GM21447 (cell line): ENCODE measurements at regions not wholly inside any gene's neighbourhood (a gene's known extent, or its start where the extent isn't known, plus 50 kb on each side); places are given as distances from the start of the nearest gene placed in this dataset.

Experiments
- ATAC-seq: cut with Tn5 transposase; IDR thresholded peaks from one replicate; pipeline ENCODE4 v1.9.1; 2021; ENCODE audit not compliant: unreplicated experiment

- no peak for ATAC-seq
These were observed 673.6 kb upstream of the ADGRL2 start for GRCh38 chr1:81126989-81127581.

DNA sequence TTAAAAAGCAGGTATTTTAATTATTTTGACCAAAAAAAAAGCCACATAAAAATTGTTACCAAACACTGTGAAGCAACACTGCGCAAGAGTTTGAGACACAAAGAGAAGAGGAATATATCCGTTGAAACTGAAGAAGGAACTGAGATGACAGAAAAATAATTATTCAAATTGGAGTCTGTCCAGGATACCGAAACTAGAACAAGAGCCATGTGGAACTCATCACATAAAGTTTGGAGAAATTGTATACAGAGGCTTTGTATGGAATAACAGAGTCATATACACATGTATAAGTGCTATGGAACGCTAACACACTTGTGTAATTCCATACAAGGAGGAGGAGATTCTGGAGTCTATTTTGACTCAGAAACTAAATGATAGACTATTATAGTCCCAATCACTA lies 675.1 kb upstream of the ADGRL2 start:
- no peak for ATAC-seq

DNA sequence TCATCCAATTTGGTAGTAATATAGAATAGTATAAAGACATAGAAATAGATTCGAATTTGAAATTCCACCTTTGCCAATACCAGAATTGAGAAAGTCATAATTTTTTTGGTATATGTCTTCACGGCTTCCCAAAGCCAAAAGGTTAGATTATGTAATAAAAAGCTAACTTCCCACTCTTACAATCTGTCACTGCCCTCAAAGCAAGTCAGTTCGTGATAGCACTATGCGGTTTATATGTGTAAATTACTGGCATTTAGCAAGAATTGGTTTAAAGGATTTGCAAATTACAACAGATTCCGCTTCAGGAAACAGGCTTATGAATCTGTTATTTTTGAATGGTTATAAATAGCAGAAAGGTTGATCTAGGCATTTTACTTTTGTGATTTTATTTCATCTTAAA lies 679.4 kb upstream of the ADGRL2 start:
- ATAC-seq, result no peak

DNA sequence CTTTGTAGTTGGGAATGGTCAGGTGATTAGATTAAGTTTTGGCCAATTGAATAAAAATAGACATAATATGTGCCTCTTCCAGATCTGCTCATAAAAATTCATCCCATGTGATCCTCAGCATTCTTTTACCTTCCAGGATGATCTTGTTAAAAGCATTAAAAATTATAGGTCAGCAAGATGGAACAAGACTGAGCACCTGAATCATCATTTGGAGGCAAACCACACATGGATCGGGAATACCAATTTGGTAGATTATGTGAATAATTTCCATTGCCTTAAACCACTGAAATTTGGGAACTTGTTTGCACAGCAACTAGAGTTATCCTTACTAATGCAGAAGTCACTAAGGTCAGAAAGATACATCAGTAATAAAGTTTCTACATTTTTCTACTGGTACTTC lies 681.4 kb upstream of the ADGRL2 start:
- ATAC-seq, result no peak

GRCh38 chr1:81118550-81118949 lies 682.2 kb upstream of the ADGRL2 start:
- ATAC-seq, result no peak

DNA sequence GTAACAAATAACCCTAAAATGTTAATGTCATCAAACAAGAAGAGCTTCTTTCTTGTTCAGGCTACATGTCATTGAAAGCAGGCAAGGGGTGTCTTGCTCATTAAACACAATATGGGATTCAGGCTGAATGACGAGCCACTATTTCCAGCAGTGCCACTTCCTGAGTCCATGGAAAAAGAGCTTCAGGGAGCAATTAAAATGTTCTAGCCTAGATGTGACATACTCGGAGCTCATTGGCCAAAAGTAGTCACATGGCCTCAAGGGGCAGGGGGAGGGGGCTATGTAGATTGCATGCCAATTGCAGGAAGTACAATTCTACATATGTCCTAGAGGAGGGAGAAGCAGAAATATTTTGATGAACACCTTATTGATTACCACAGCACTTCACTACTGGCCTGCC lies 685.3 kb upstream of the ADGRL2 start:
- no peak for ATAC-seq

DNA sequence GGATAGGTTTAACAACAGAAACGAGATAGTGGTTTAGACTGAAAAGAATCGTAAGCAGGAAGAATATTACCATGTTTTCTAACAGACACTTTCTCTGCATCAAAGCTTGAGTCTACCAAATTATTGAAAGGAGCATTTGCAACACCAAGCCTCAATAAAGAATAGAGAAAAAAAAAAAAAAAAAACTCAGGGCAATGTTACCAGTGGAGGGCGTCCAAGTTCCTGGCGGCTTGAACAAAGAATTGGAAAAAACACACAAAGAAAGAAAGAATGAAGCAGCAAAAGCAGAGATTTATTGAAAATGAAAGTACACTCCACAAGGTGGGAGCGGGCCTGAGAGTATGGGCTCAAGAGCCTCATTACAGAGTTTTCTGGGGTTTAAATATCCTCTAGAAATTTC lies 686.5 kb upstream of the ADGRL2 start:
- ATAC-seq, result no peak

DNA sequence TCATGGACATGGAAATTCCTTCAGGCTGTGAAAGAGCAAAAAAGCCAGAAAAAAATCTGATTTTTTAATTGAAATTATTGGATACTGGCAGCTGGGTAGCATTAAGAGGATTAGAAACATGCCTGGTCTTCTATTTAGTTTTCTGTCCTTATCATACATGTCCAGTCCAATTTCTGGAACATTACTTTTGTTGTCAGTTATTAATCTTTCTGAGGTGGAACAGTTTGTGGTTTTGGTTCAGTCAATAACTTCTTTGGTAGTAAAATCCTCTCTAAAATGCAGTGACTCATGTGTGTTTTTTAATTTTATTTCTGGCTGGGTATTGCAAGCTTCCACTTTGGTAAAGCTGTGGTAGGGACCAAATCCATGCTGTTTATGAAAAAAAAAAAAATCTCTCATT lies 687.0 kb upstream of the ADGRL2 start:
- no peak for ATAC-seq

GRCh38 chr1:81111818-81112217 lies 688.9 kb upstream of the ADGRL2 start:
- ATAC-seq, result no peak

DNA sequence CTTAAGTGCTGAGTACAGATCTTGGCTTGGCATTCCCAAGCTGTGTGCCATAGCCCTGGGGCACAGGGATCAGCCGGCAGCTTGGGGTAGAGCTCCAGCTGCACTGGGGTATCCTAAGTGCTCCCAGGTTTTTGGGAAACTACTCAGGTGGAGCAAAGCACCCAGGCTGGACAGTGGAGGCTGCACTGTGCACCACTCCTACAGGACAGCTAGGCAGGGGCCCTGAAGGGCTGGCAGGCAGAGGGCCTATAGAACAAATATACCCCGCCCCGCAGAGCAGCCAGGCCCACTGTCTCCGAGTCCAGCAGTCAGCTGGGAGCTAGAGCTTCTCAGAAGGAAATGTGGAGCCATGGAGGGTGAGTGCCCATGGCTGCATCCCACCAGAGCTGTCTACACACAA lies 691.7 kb upstream of the ADGRL2 start:
- ATAC-seq, result no peak

DNA sequence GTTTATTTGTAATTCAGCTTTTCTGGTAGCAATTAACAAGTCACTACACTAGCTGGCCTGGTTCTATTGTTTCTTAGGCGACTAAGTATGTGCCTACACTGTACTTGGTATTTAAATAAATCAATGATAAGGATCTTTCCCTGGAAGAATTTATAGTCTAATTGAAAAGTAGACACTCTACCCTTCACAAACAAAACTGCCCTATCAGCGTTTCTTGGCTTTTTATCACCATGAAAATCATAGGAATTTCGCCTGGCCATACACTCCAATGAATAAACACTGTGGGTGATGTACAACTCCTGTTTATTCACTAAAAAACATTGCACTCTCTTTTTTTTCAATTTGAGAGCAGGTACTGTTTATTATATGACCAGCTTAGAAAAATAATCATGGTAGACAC lies 702.9 kb upstream of the ADGRL2 start:
- ATAC-seq, result no peak

DNA sequence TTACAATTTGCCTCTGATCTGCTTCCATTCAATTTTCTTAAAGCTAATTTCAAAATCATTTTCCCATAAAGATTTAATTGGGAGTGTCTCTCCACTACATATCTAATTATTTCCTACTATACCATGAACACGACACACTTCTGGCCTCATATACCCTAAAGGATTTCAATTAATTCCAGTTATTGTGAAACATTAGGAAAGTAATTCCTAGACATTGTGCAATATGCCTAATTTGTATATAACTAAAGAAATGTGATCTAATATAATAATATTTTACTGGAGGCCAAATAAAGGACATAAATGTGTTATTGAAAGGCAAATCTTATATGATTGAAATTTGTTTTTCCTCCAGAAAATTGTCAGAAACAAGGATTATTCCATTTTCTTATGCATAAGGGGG lies 727.2 kb upstream of the ADGRL2 start:
- no peak for ATAC-seq

DNA sequence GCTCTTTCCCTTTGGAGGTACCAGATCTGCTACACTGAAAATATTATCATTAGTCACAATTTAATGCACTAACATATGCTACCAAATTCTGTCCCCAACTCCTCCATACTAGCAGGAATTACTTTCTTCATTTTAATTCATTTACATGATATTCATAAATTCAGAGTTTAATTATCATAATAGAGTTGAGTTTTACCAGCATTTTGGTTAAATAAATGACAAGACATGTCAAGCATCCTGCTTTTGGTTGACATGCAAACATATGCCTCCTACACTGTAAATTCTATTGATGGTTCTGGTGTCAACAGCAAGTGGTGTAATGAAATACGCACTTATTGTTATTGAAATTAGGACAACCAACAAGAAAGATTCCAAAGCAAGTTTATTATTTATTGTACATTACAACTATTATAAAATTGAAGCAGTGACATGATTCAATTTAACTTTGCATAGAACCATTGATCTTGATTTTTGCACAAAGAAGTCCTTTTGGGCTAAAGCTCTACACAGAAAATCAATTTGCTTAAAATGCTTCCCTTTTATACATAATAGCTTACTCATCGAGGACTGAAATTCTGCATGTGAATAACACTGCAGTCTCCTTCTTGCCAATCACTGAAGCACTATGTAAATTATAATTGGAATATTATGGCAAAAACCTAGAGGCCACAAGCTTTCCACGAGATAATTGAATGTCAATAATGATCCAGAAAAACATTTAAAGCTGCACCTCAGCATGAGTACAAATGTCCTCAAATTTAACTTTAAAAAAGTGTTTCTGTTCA lies 728.6 kb upstream of the ADGRL2 start:
- no peak for ATAC-seq

GRCh38 chr1:81071072-81071858 lies 729.5 kb upstream of the ADGRL2 start:
- no peak for ATAC-seq

GRCh38 chr1:81069856-81070255 lies 730.9 kb upstream of the ADGRL2 start:
- ATAC-seq, result no peak

- ATAC-seq, result no peak
These were observed 732.0 kb upstream of the ADGRL2 start for GRCh38 chr1:81068726-81069125.

DNA sequence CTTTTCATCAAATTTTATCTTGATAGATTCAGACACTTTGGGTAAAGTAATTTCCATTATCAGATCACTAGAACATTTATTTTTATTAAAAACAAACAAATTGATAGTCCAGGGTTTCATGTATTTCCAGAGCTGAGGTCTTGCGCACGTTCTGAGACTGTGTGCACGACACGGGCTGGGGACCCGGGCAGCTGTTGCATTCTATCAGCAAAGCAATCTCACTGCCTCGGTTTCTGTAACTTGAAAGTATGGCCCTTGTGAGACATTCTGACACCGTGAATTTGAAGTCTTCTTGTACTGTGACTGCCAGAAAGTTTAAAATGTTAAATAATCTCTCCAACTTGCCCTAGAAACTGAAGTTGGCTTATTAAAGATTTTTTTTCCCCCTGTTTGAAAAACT lies 746.9 kb upstream of the ADGRL2 start:
- no peak for ATAC-seq

- ATAC-seq, result no peak
These were observed 748.6 kb upstream of the ADGRL2 start for GRCh38 chr1:81052162-81052561.

GRCh38 chr1:81050390-81050789 lies 750.3 kb upstream of the ADGRL2 start:
- no peak for ATAC-seq

DNA sequence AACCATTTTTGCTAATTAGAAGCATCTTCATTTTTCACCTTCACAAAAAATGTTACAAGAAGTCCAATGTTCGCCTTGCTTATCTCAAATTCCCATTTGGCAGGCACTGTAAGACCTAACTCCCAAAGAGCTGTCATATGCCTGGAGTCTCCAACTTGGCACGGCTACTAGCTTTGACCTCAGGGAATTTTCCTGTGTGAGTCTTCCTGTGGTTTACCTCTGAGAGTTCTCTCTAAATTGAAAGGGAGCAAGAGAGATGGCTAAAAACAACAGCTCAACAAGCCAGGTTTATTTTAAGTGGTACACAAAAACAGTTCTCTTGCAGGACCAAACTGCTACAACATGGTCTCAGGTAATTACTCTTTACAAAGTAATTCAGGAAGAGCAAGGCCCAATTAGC lies 756.0 kb upstream of the ADGRL2 start:
- ATAC-seq, result no peak

DNA sequence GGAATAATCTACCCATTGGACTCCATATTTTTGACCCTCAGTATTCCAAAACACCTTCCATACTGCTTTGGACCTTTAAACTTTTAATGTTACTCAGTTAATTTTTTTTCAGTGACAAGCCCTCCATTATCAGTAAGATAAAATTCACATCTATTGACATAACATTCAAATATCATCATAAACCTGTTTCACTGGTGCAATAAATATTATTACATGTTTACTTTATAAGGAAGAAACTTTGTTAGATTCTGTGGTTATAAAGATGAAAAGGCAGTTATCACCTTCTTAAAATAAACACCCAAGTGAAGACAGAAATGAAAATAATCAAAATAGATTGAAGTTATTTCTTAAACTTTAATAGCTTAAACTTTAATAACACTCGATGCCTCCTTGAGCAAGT lies 758.5 kb upstream of the ADGRL2 start:
- no peak for ATAC-seq

- no peak for ATAC-seq
These were observed 766.4 kb upstream of the ADGRL2 start for GRCh38 chr1:81034291-81034690.
